H1 (cell line): ENCODE measurements at regions not wholly inside any gene's neighbourhood (a gene's known extent, or its start where the extent isn't known, plus 50 kb on each side); places are given as distances from the start of the nearest gene placed in this dataset.

Source experiments
- CHD2 ChIP-seq: IDR thresholded peaks from 2 replicates; pipeline ENCODE4 v1.6.1; 2012; ENCODE audit warnings: low read length, improper control_type of control experiment
- CHD7 ChIP-seq: fragments of 300-600 bp; sonication (generic); IDR thresholded peaks from 2 replicates; pipeline ENCODE4 v1.7.1; 2012; ENCODE audit warnings: low read length, moderate library complexity, mild to moderate bottlenecking, inconsistent platforms; ENCODE audit not compliant: insufficient replicate concordance
- CTBP2 ChIP-seq: IDR thresholded peaks from 2 replicates; pipeline ENCODE4 v1.7.0; 2011; ENCODE audit warnings: borderline replicate concordance, mild to moderate bottlenecking, moderate library complexity, mixed read lengths, low read length; ENCODE audit not compliant: insufficient read depth, insufficient read length
- EZH2 ChIP-seq: fragments of 200-600 bp; sonication (generic); IDR thresholded peaks from 2 replicates; pipeline ENCODE4 v1.7.1; 2012; ENCODE audit warnings: low read depth, mild to moderate bottlenecking, moderate library complexity, low read length, inconsistent platforms; ENCODE audit not compliant: severe bottlenecking
- MAX ChIP-seq: IDR thresholded peaks from 2 replicates; pipeline ENCODE4 v1.6.1; 2012; ENCODE audit warnings: inconsistent platforms
- NANOG ChIP-seq: IDR thresholded peaks from 2 replicates; pipeline ENCODE4 v1.6.1; 2011; ENCODE audit warnings: low read length, low read depth, mild to moderate bottlenecking, inconsistent platforms; ENCODE audit not compliant: insufficient read depth, poor library complexity, severe bottlenecking
- PHF8 ChIP-seq: fragments of 200-600 bp; sonication (generic); conservative IDR thresholded peaks from 2 replicates; pipeline ENCODE4 v1.7.1; 2012; ENCODE audit warnings: low read depth, mild to moderate bottlenecking, inconsistent platforms, low read length, moderate library complexity
- SIX5 ChIP-seq: IDR thresholded peaks from 2 replicates; pipeline ENCODE4 v1.6.1; 2011; ENCODE audit warnings: mild to moderate bottlenecking, low read depth, low read length
- SUZ12 ChIP-seq: fragments of 200-600 bp; sonication (generic); IDR thresholded peaks from 2 replicates; pipeline ENCODE4 v1.6.1; 2012; ENCODE audit warnings: mild to moderate bottlenecking, inconsistent platforms, low read length, moderate library complexity, mixed read lengths
- TBP ChIP-seq: IDR thresholded peaks from 2 replicates; pipeline ENCODE4 v1.6.1; 2011; ENCODE audit warnings: low read depth, low read length, improper control_type of control experiment

- TF ChIP-seq CTBP2 (no peak), EZH2 (no peak), NANOG (no peak), SIX5 (no peak), SUZ12 (no peak), PHF8 (no peak), CHD7 (no peak), TBP (no peak), MAX (no peak), CHD2 (no peak)
Observed at GRCh38 chr2:22850310-22850709, 534.7 kb upstream of the KLHL29 start (continued).
